GM21367 (cell line): ENCODE measurements at regions not wholly inside any gene's neighbourhood (a gene's known extent, or its start where the extent isn't known, plus 50 kb on each side); places are given as distances from the start of the nearest gene placed in this dataset.
"Not testable (repeated sequence)": the region's sequence is repeated elsewhere in the genome, so short reads cannot be mapped to it uniquely, and the experiment has no call there.

Experiments
- ATAC-seq: cut with Tn5 transposase; IDR thresholded peaks from one replicate; pipeline ENCODE4 v1.9.1; 2021; ENCODE audit not compliant: unreplicated experiment

- no peak for ATAC-seq
Measured at GRCh38 chr2:103166456-103167324, 404.9 kb downstream of the TMEM182 start.

- no peak for ATAC-seq
Measured at GRCh38 chr2:103167599-103167998, 405.8 kb downstream of the TMEM182 start.

GRCh38 chr2:103169861-103170260, 408.0 kb downstream of the TMEM182 start:
- ATAC-seq: no peak

- no peak for ATAC-seq
Measured at GRCh38 chr2:103172821-103173220, 411.0 kb downstream of the TMEM182 start.

GRCh38 chr2:103174711-103175110, 412.9 kb downstream of the TMEM182 start:
- no peak for ATAC-seq

DNA sequence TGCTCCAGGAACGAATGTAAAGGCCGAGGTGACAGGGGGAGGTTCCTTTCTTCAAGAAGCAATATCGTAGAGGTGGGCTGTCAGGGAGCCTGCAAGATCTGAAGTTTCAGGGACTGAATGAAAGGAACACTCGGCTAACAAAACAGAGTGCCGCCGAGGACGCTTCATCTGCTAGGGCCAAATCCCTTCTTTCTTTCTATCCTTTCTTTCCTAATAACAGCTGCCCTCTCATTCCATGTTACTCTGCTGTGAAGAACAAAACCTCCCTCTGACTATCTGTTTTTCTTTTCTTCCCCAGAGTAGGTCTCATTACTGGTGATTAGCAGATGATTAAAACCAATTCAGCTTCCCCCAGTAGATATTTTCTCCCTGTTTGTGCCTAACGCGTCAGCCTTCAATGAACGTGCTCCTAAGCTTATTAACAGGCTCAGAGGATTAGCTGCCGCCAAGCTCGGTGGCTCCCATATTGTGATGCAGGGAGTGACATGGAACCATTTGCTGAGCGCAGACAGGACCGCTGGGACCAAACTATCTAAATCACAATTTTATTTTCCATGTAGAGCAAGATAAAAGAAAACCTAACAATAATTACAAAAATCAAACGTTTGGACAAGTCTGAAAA, 414.6 kb downstream of the TMEM182 start:
- no peak for ATAC-seq

DNA sequence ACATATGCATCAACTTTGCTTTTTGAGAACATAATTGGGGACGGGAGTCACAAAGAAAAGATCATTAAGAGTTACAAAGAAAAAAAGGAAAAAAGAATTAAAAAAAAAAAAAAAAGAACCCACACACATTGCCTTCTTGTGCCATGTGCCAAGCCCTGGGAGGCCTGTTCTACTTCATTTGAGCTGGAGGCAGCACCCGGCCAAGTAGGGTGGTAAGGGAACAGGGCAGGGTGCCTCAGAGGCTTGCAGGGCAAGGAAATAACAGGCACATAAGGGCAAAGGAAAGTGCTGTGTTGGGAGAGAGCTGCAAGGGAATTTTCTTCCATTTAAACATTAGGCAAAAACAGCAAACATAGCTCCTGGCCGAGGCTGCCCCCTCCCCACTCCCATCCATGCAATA, 418.0 kb downstream of the TMEM182 start:
- ATAC-seq: no peak

- ATAC-seq: no peak
Measured at GRCh38 chr2:103183061-103183460, 421.2 kb downstream of the TMEM182 start.

- ATAC-seq: no peak
Measured at GRCh38 chr2:103196802-103197201, 435.0 kb downstream of the TMEM182 start.

GRCh38 chr2:103200774-103201173, 438.9 kb downstream of the TMEM182 start:
- ATAC-seq: not testable (repeated sequence)

GRCh38 chr2:103208916-103209315, 447.1 kb downstream of the TMEM182 start:
- ATAC-seq: no peak

DNA sequence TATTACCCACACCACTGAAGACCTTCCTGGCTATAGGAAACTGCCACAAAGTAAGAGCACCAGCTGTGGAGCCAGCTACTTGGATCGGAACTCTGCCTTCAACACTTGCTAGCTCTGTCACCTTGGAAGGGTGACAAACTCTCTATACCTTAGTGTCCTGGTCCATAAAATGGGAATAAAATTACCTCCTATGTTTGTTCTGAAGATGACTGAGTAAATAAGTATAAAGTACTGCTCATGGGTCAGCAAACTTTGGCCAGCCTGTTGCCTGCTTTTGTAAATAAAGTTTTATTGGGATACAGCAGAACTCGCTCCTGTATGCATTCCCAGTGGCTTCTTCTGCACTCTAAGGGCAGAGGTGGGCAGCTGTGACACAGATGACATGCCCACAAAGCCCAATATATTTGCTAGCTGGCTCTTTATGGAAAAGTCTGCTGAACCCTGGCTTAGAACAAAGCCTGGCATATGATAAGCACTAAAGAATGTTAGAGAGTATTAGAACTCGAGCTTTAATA, 451.3 kb downstream of the TMEM182 start:
- ATAC-seq: no peak

- ATAC-seq: no peak
Measured at GRCh38 chr2:103218516-103218915, 456.7 kb downstream of the TMEM182 start.

DNA sequence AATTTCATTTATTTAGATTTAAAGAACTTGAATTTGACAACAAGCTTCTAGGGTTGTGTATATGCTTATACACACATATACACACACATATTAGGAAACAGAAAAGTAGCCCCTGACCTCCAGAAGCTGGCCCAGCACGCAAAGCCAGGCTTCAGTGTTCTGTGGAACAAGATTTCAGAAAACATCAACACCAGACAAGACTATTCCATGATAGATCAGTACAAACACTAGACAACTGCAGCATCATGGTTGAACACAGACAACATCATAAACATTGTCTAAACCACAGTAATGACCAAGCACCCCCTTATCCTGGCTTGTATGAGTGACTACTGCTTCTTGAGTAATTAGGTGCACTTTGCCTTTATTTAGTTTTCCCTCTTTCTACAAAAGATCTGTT, 457.6 kb downstream of the TMEM182 start:
- ATAC-seq: no peak

DNA sequence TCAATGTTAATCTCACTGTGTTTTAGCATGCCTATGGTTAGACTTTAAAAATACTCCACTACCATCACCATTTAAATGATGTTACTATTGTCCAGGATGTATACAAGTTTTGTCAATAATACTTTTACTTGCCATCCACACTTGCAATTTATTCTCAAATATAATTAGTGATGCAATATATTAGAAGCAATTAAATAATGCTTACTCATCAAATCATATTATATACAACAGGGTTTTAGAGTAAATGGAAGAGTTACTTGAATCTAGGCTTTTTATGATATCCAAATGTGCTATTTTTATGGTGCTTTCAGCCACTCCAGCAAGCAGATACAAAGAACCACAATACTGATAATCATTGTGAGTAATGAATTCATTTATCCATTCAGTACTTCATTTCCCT, 461.1 kb downstream of the TMEM182 start:
- no peak for ATAC-seq

GRCh38 chr2:103230796-103231195, 469.0 kb downstream of the TMEM182 start:
- no peak for ATAC-seq

- no peak for ATAC-seq
Measured at GRCh38 chr2:103232865-103233264, 471.0 kb downstream of the TMEM182 start.

DNA sequence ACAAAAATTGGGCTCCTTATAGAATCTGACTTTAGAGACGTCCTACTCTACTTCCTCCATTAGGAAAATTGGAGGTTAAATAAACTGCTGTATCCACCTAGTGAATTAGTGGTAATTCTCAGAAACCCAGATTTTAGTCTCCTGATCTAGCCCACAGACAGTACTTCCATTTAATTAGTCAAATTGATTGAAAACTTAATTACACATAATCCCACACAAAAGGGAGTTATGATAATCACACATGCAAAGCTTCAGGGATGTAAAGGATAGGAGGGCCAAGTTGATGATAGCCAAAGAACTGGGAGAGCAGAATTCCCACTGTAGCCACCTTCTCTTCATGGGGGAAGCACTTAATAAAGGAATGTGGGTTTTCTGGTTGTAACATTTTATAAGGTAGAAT, 471.9 kb downstream of the TMEM182 start:
- no peak for ATAC-seq

GRCh38 chr2:103235283-103235682, 473.5 kb downstream of the TMEM182 start:
- no peak for ATAC-seq

- no peak for ATAC-seq
Measured at GRCh38 chr2:103249462-103249861, 487.6 kb downstream of the TMEM182 start.

DNA sequence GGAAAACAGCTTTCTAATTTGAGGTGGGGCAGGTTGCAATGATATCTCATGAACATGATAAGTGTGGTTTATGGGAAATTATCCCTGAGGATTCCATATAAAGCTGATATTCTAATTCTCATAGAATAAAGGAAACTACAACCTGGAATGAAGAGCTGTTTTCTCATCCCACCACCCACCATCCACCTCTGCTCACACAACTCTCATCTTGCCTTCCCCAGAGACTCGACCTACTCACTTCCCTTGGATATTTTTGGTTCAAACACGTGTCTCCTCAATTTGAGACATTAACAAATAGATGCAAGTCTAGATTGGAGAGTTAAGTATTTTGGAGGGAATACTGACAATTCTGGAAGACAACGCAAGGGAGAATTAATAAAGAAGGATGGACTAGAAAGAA, 490.9 kb downstream of the TMEM182 start:
- ATAC-seq: no peak

DNA sequence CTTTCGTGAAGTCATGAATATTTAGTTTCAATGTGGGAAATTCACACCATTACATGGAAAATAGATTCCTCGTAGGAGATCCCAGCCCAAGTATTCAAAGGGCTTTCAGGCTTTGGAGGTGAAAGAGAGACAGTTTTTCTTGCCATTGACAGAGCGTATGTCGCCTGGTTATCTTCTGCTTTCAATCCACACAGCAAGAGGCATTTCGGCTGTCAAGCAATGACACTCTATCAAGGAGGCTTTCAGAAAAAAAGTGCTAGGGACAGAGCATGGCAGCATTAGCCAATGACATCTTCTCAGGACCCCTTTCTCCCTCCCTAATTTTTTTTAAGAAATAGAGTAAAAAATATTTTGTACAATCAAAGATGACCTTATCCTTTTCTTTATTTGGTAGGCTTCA, 492.8 kb downstream of the TMEM182 start:
- ATAC-seq: no peak
